Sigmoid colon (tissue), 6 donors: ENCODE measurements at regions not wholly inside any gene's neighbourhood (a gene's known extent, or its start where the extent isn't known, plus 50 kb on each side); places are given as distances from the start of the nearest gene placed in this dataset.

Experiments
- DNase-seq: peaks from one replicate; pipeline ENCODE4 v3.0.0-alpha.2; 2019
- H3K27ac ChIP-seq, 4 donors: fragments of 200-600 bp; sonication (generic); one replicate each; pipeline ENCODE4 v1.5.1; 2016 to 2019; ENCODE audit warnings: mild to moderate bottlenecking in 1 of 4
- H3K27me3 ChIP-seq, 3 donors: fragments of 200-600 bp; sonication (generic); one replicate each; pipeline ENCODE4 v1.5.1; 2019; ENCODE audit warnings: mild to moderate bottlenecking in 1 of 3
- H3K36me3 ChIP-seq, 4 donors: fragments of 200-600 bp; sonication (generic); one replicate each; pipeline ENCODE4 v1.5.1; 2016 to 2019
- H3K4me1 ChIP-seq, 4 donors: fragments of 200-600 bp; sonication (generic); one replicate each; pipeline ENCODE4 v1.5.1; 2017 to 2019
- H3K4me3 ChIP-seq, 4 donors: fragments of 200-600 bp; sonication (generic); one replicate each; pipeline ENCODE4 v1.5.1; 2017 to 2019; ENCODE audit warnings: mild to moderate bottlenecking in 2 of 4, moderate library complexity in 1 of 4
- H3K9me3 ChIP-seq, 4 donors: fragments of 200-600 bp in 3 of 4; sonication (generic) in 3 of 4; one replicate each; pipeline versions ENCODE4 v1.5.1 to v1.6.1; 2013 to 2019
- CTCF ChIP-seq, 4 experiments: fragments of 450-650 bp in 3 of 4; fragments of 200-600 bp in 1 of 4; IDR thresholded peaks; one replicate each; pipeline ENCODE4 v1.5.1; 2016 to 2019; ENCODE audit warnings: antibody characterized with exemption in 4 of 4, mild to moderate bottlenecking in 3 of 4, moderate library complexity in 2 of 4
- EP300 ChIP-seq, 4 donors: sonication (generic); formaldehyde crosslinking; IDR thresholded peaks; one replicate each; pipeline ENCODE4 v1.6.1; 2017; ENCODE audit warnings: antibody characterized with exemption in 4 of 4
- POLR2A ChIP-seq, 2 donors: fragments of 450-650 bp; IDR thresholded peaks; one replicate each; pipeline ENCODE4 v1.6.1; 2016; ENCODE audit warnings: antibody characterized with exemption in 2 of 2, mild to moderate bottlenecking in 2 of 2, moderate library complexity in 2 of 2
- POLR2AphosphoS5 ChIP-seq, 4 donors: sonication (generic); formaldehyde crosslinking; IDR thresholded peaks; one replicate each; pipeline ENCODE4 v1.6.1; 2017; ENCODE audit warnings: antibody characterized with exemption in 4 of 4
- WGBS, 2 donors: extraction: QIAGEN DNeasy Blood & Tissue Kit; methylation state at CpG; one replicate each; pipeline ENCODE4 v1.1.7; 2013; 5-methylcytosine and 5-hydroxymethylcytosine counted together
- intact Hi-C: fragments of 100-400 bp; cut with DNase I; formaldehyde crosslinking; loops from one replicate; pipeline ENCODE4 v1.15.1; 2023
- donor health status: healthy with polysubstance abuse.
- donor health status: healthy.

- Histone ChIP-seq H3K27ac (no peak overlapping the region), H3K4me1 (no peaks in the 10 kb centered on the region)
- 71 to 87% methylated on average over 2 of the region's 2 CpGs for WGBS, 2 donors
Observed at GRCh38 chr5:93145767-93146166, 435.3 kb downstream of the NR2F1-AS1 start.

DNA sequence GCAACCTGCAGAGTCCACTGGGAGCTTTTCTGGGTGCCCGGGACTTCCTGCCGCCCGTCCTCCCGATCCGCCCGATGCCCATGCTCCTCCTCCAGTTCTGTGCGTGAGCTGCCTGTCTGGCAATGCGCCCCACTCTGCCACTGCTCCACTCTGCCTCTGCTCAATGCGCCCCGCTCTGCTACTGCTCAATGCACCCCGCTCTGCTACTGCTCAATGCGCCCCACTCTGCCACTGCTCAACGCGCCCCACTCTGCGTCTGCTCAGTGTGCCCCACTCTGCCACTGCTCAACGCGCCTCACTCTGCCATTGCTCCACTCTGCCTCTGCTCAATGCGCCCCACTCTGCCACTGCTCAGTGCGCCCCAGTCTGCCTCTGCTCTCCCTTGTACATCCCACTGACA is 436.0 kb downstream of the NR2F1-AS1 start:
- 96% methylated on average over 19 of the region's 19 CpGs for WGBS, 2 donors
- H3K27ac ChIP-seq = no peak overlapping the region
- no peaks in the 10 kb centered on the region for H3K4me1 ChIP-seq
- H3K4me3 ChIP-seq = no peak overlapping the region
- H3K27me3 ChIP-seq = no peaks in the 10 kb centered on the region
- no peaks in the 10 kb centered on the region for H3K9me3 ChIP-seq
- TF ChIP-seq POLR2A (IDR thresholded peaks at IDR 0.05) = no peak
- no peak for TF ChIP-seq EP300 (IDR thresholded peaks at IDR 0.05)
- TF ChIP-seq CTCF (IDR thresholded peaks at IDR 0.05) = no peak
- no peak for TF ChIP-seq POLR2AphosphoS5 (IDR thresholded peaks at IDR 0.05)
- intact Hi-C loops = no loop called here
- no peak for DNase-seq
- no peaks in the 10 kb centered on the region for H3K36me3 ChIP-seq

More at GRCh38 chr5:93145767-93146166, 435.3 kb downstream of the NR2F1-AS1 start:
- TF ChIP-seq CTCF (IDR thresholded peaks at IDR 0.05) = no peak
- no peak for TF ChIP-seq EP300 (IDR thresholded peaks at IDR 0.05)
- TF ChIP-seq POLR2A (IDR thresholded peaks at IDR 0.05) = no peak
- intact Hi-C loops = no loop called here
- no peak overlapping the region for H3K4me3 ChIP-seq
- H3K9me3 ChIP-seq = no peaks in the 10 kb centered on the region
- DNase-seq = no peak
- no peaks in the 10 kb centered on the region for H3K27me3 ChIP-seq
- no peaks in the 10 kb centered on the region for H3K36me3 ChIP-seq

DNA sequence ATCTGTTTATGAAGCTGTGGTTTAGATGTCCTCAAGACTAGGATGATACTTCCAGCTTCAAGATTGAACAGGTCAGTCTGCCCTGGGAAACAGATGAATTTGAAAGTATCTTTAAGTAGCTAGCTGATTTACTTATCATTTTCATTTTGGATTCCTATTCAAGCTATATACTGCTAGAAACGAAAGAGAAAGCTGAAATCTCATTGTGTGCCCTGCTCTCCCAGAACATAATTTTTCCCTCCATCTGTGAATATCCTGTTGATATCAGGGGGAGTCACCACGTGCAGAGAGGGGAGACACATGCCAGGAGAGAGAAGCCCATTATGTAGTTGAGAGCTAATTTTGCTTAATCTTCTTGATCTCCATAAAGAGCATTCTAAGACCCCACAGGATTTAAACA is 439.1 kb downstream of the NR2F1-AS1 start:
- Histone ChIP-seq H3K4me3 (no peak overlapping the region), H3K9me3 (no peaks in the 10 kb centered on the region), H3K36me3 (no peaks in the 10 kb centered on the region), H3K27ac (no peak overlapping the region), H3K27me3 (no peaks in the 10 kb centered on the region), H3K4me1 (no peaks in the 10 kb centered on the region)
- DNase-seq = no peak
- no peak for TF ChIP-seq EP300 (IDR thresholded peaks at IDR 0.05)
- no peak for TF ChIP-seq POLR2AphosphoS5 (IDR thresholded peaks at IDR 0.05)
- intact Hi-C loops = no loop called here
- 22 to 41% methylated on average over 2 of the region's 2 CpGs for WGBS, 2 donors

DNA sequence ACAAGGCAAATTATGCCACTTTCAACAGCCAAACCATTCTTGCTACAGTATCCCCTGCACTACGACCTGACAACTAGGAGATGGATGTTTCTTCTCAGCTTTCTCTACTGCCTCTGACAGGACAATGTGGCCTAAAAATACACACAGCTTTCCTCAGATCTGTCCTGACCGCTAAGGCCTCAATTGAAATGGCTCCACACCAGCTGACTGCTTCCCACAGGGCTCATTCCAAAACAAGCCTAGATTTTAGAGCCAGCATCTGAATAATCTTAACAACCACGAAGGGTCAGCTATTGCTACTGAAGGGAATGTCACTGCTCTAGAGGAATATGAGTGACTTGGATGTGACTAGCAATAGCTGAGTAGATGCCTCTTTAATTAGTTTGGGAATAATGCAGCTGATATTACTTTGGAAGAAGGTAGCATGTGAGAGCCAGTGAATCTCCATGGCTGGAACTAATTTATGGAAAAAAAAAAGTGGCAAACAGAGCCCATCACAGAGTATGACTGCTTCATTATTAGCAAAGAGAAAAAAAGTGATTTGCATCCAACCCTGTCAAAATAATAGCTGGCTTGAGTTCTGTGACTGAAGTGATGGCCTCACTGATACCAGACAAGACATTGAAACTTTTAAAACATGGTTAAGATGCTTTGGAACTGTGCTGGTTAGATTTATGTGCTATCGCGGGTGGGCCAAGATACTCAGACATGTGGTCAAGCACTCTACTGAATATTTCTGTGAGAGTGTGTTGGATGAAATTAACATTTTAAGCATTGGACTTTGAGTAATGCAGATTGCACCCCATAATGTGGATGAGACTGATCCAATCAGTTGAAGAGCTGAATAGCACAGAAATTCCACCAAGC is 450.2 kb downstream of the NR2F1-AS1 start:
- WGBS, 2 donors = 53 to 70% methylated on average over 5 of the region's 5 CpGs
- intact Hi-C loops = no loop called here
- H3K27ac ChIP-seq = no peak overlapping the region

More for the DNA sequence above, 450.2 kb downstream of the NR2F1-AS1 start:
- Histone ChIP-seq H3K4me1 (peaks cover 0 to 8% (median 3%) of the 10 kb centered on the region in 4 donors), H3K36me3 (no peaks in the 10 kb centered on the region), H3K27me3 (no peaks in the 10 kb centered on the region), H3K9me3 (no peaks in the 10 kb centered on the region), H3K4me3 (no peak overlapping the region)
- TF ChIP-seq EP300 (IDR thresholded peaks at IDR 0.05) = no peak
- no peak for TF ChIP-seq POLR2A (IDR thresholded peaks at IDR 0.05)
- no peak for TF ChIP-seq CTCF (IDR thresholded peaks at IDR 0.05)
- TF ChIP-seq POLR2AphosphoS5 (IDR thresholded peaks at IDR 0.05) = no peak
- no peak for DNase-seq
